CD14-positive monocyte (primary cell): ENCODE measurements at regions not wholly inside any gene's neighbourhood (a gene's known extent, or its start where the extent isn't known, plus 50 kb on each side); places are given as distances from the start of the nearest gene placed in this dataset.
A peak's percentile ranks its signal among the peaks of the same experiment; 100 is the strongest.

Source experiments
- DNase-seq, 3 donors: peaks; one replicate each; pipeline ENCODE4 v3.0.0-alpha.2; 2011 to 2022
- H2AFZ ChIP-seq: 2 replicates; pipeline ENCODE4 v1.6.0; 2012; ENCODE audit warnings: mild to moderate bottlenecking, low read depth, low read length, inconsistent platforms; ENCODE audit not compliant: insufficient read depth, poor library complexity, severe bottlenecking
- H3K27ac ChIP-seq, 2 donors: 1 replicate in 1 of 2; 2 replicates in 1 of 2; pipeline ENCODE4 v1.5.1; 2012 to 2013; ENCODE audit warnings: low read length in 2 of 2, control low read depth in 1 of 2, inconsistent platforms in 1 of 2, low read depth in 1 of 2, mild to moderate bottlenecking in 1 of 2
- H3K27me3 ChIP-seq, 2 donors: one replicate each; pipeline versions ENCODE4 v1.6.0 to v1.6.1; 2011 to 2013; ENCODE audit warnings: low read length in 2 of 2; ENCODE audit not compliant: control insufficient read depth in 2 of 2, insufficient read depth in 2 of 2
- H3K36me3 ChIP-seq, 2 donors: replicated peaks in 1 of 2; 1 replicate in 1 of 2; 2 replicates in 1 of 2; pipeline versions ENCODE4 v1.5.1 to v1.6.1; 2012 to 2013; ENCODE audit warnings: low read length in 2 of 2, control low read depth in 1 of 2, inconsistent platforms in 1 of 2, mild to moderate bottlenecking in 1 of 2; ENCODE audit not compliant: insufficient read depth in 2 of 2, control insufficient read depth in 1 of 2
- H3K4me1 ChIP-seq, 2 donors: 1 replicate in 1 of 2; 2 replicates in 1 of 2; pipeline versions ENCODE4 v1.5.1 to v1.6.1; 2012 to 2013; ENCODE audit warnings: low read length in 2 of 2, control low read depth in 1 of 2, inconsistent platforms in 1 of 2, mild to moderate bottlenecking in 1 of 2, moderate library complexity in 1 of 2; ENCODE audit not compliant: insufficient read depth in 2 of 2, control insufficient read depth in 1 of 2
- H3K4me2 ChIP-seq: replicated peaks from 2 replicates; pipeline ENCODE3; 2012; ENCODE audit warnings: low read length, moderate library complexity, mild to moderate bottlenecking; ENCODE audit not compliant: poor library complexity, severe bottlenecking; ENCODE audit errors: extremely low read depth
- H3K4me3 ChIP-seq, 3 experiments: fragments of 200-600 bp in 1 of 3; sonication (generic) in 1 of 3; replicated peaks in 1 of 3; 1 replicate in 2 of 3; 2 replicates in 1 of 3; pipeline ENCODE4 v1.5.1; 2011 to 2013; ENCODE audit warnings: low read length in 3 of 3, mild to moderate bottlenecking in 3 of 3, control low read depth in 2 of 3, low read depth in 2 of 3, inconsistent platforms in 1 of 3, moderate library complexity in 1 of 3
- H3K79me2 ChIP-seq: 2 replicates; pipeline ENCODE4 v1.6.0; 2012; ENCODE audit warnings: mild to moderate bottlenecking, control low read depth, inconsistent platforms, low read length, moderate library complexity; ENCODE audit not compliant: insufficient read depth
- H3K9ac ChIP-seq: 2 replicates; pipeline ENCODE4 v1.6.0; 2017; ENCODE audit warnings: low read length, mild to moderate bottlenecking; ENCODE audit not compliant: insufficient read depth, poor library complexity, severe bottlenecking
- H3K9me3 ChIP-seq, 2 donors: replicated peaks in 1 of 2; 1 replicate in 1 of 2; 2 replicates in 1 of 2; pipeline versions ENCODE4 v1.5.1 to v1.6.1; 2012 to 2013; ENCODE audit warnings: low read length in 2 of 2, control low read depth in 1 of 2; ENCODE audit not compliant: control insufficient read depth in 1 of 2, insufficient read depth in 1 of 2
- H4K20me1 ChIP-seq: 2 replicates; pipeline ENCODE4 v1.6.0; 2012; ENCODE audit warnings: mild to moderate bottlenecking, low read length, control low read depth, moderate library complexity; ENCODE audit not compliant: insufficient read depth
- H3K27ac Mint-ChIP-seq, 7 donors: one replicate each; pipeline ENCODE4 v1.8.0; 2020; ENCODE audit warnings: mild to moderate bottlenecking in 7 of 7, mixed read lengths in 7 of 7, moderate library complexity in 6 of 7, inconsistent platforms in 2 of 7
- H3K27me3 Mint-ChIP-seq, 3 donors: one replicate each; pipeline ENCODE4 v1.8.0; 2021 to 2022; ENCODE audit warnings: low read depth in 3 of 3, mild to moderate bottlenecking in 3 of 3, mixed read lengths in 3 of 3, moderate library complexity in 3 of 3, inconsistent platforms in 1 of 3
- H3K36me3 Mint-ChIP-seq, 2 donors: one replicate each; pipeline ENCODE4 v1.8.0; 2020; ENCODE audit warnings: mixed read lengths in 2 of 2, inconsistent platforms in 1 of 2, mild to moderate bottlenecking in 1 of 2
- H3K4me1 Mint-ChIP-seq: one replicate; pipeline ENCODE4 v1.8.0; 2020; ENCODE audit warnings: mild to moderate bottlenecking, mixed read lengths
- H3K4me3 Mint-ChIP-seq, 2 donors: one replicate each; pipeline ENCODE4 v1.8.0; 2020; ENCODE audit warnings: mild to moderate bottlenecking in 2 of 2, mixed read lengths in 2 of 2, moderate library complexity in 1 of 2
- H3K9me3 Mint-ChIP-seq, 7 donors: one replicate each; pipeline ENCODE4 v1.8.0; 2020 to 2022; ENCODE audit warnings: mixed read lengths in 7 of 7, mild to moderate bottlenecking in 6 of 7, moderate library complexity in 6 of 7, inconsistent platforms in 2 of 7
- CTCF ChIP-seq: fragments of 200-600 bp; IDR thresholded peaks from one replicate; pipeline ENCODE4 v1.8.0; 2022; ENCODE audit warnings: antibody characterized with exemption, mild to moderate bottlenecking
- WGBS: methylation state at CpG from one replicate; pipeline ENCODE4 v1.1.5; 2013; ENCODE audit warnings: missing lambda C conversion rate; ENCODE audit not compliant: insufficient coverage; 5-methylcytosine and 5-hydroxymethylcytosine counted together
- intact Hi-C, 2 donors: fragments of 100-400 bp; cut with micrococcal nuclease; formaldehyde crosslinking; loops; one replicate each; pipeline versions ENCODE4 v1.15.0 to v1.15.1; 2023

- no peak overlapping the region for H3K27ac ChIP-seq
- no peaks in the 10 kb centered on the region for H3K36me3 ChIP-seq
- intact Hi-C loops: no loop called here
- H4K20me1 ChIP-seq: no peaks in the 10 kb centered on the region
- peaks cover 34% of the 10 kb centered on the region for H3K4me1 Mint-ChIP-seq
- TF ChIP-seq CTCF: peak; percentile 74
- no peak overlapping the region for H3K4me2 ChIP-seq
- no peaks in the 10 kb centered on the region for H3K79me2 ChIP-seq
- no peak overlapping the region for H3K27ac Mint-ChIP-seq
- peaks cover 0 to 3% (median 0%) of the 10 kb centered on the region in 7 donors for H3K9me3 Mint-ChIP-seq
- H3K4me1 ChIP-seq: peaks cover 24 to 25% of the 10 kb centered on the region in 2 donors
- H2AFZ ChIP-seq: no peak overlapping the region
- 13% methylated on average over 1 of the region's 7 CpGs for WGBS
- peak; percentile 4 to 43 (median 29) for DNase-seq
- H3K36me3 Mint-ChIP-seq: no peaks in the 10 kb centered on the region
- peaks cover 0 to 4% (median 0%) of the 10 kb centered on the region in 3 donors for H3K27me3 Mint-ChIP-seq
- H3K9me3 ChIP-seq: no peaks in the 10 kb centered on the region
- H3K4me3 ChIP-seq: no peak overlapping the region
- no peak overlapping the region for H3K9ac ChIP-seq
- H3K4me3 Mint-ChIP-seq: no peak overlapping the region
- no peaks in the 10 kb centered on the region for H3K27me3 ChIP-seq
Observed at GRCh38 chr12:28872654-28873268, 276.3 kb upstream of the FAR2 start.

GRCh38 chr12:28874758-28875157 lies 274.3 kb upstream of the FAR2 start:
- WGBS: 88% methylated on average over 3 of the region's 3 CpGs
- no peak overlapping the region for H3K27ac ChIP-seq
- H3K36me3 ChIP-seq: no peaks in the 10 kb centered on the region
- intact Hi-C loops: no loop called here
- H3K4me3 ChIP-seq: no peak overlapping the region
- Mint-ChIP-seq H3K4me1 (peaks cover 26% of the 10 kb centered on the region), H3K9me3 (peaks cover 0 to 3% (median 0%) of the 10 kb centered on the region in 7 donors), H3K4me3 (no peak overlapping the region), H3K36me3 (no peaks in the 10 kb centered on the region), H3K27me3 (peaks cover 0 to 4% (median 3%) of the 10 kb centered on the region in 3 donors), H3K27ac (no peak overlapping the region)
- no peak overlapping the region for H3K4me2 ChIP-seq
- H3K9ac ChIP-seq: no peak overlapping the region
- no peak overlapping the region for H2AFZ ChIP-seq
- H3K27me3 ChIP-seq: no peaks in the 10 kb centered on the region
- H3K4me1 ChIP-seq: peaks cover 18 to 19% of the 10 kb centered on the region in 2 donors
- H4K20me1 ChIP-seq: no peaks in the 10 kb centered on the region
- no peak for TF ChIP-seq CTCF
- H3K9me3 ChIP-seq: no peaks in the 10 kb centered on the region
- no peaks in the 10 kb centered on the region for H3K79me2 ChIP-seq
- DNase-seq: no peak
